Endodermal cell (in vitro differentiated cells): ENCODE measurements at regions not wholly inside any gene's neighbourhood (a gene's known extent, or its start where the extent isn't known, plus 50 kb on each side); places are given as distances from the start of the nearest gene placed in this dataset.

Experiments
- DNase-seq: peaks from one replicate; pipeline ENCODE4 v3.0.0-alpha.2; 2017
- H3K27ac ChIP-seq: 2 replicates; pipeline ENCODE4 v1.5.1; 2013; ENCODE audit warnings: mild to moderate bottlenecking, low read depth, low read length, moderate library complexity
- H3K27me3 ChIP-seq: 2 replicates; pipeline ENCODE4 v1.6.1; 2013; ENCODE audit warnings: mild to moderate bottlenecking, low read length, moderate library complexity; ENCODE audit not compliant: insufficient read depth, control insufficient read depth, poor library complexity, severe bottlenecking
- H3K36me3 ChIP-seq: 2 replicates; pipeline ENCODE4 v1.7.0; 2013; ENCODE audit warnings: mild to moderate bottlenecking, low read length, moderate library complexity; ENCODE audit not compliant: control insufficient read depth, insufficient read depth
- H3K4me1 ChIP-seq: one replicate; pipeline ENCODE4 v1.7.0; 2013; ENCODE audit warnings: low read length; ENCODE audit not compliant: control insufficient read depth, insufficient read depth
- H3K4me3 ChIP-seq: 2 replicates; pipeline ENCODE4 v1.5.1; 2013; ENCODE audit warnings: mild to moderate bottlenecking, low read length, moderate library complexity
- H3K9ac ChIP-seq: 2 replicates; pipeline ENCODE4 v1.6.1; 2013; ENCODE audit warnings: mild to moderate bottlenecking, low read length, moderate library complexity; ENCODE audit not compliant: poor library complexity, severe bottlenecking; ENCODE audit errors: extremely low read depth
- H3K9me3 ChIP-seq: 2 replicates; pipeline ENCODE4 v1.6.1; 2013; ENCODE audit warnings: mild to moderate bottlenecking, low read length, moderate library complexity; ENCODE audit not compliant: control insufficient read depth
- H3K27ac Mint-ChIP-seq: 2 replicates; pipeline ENCODE4 v1.8.0; 2020; ENCODE audit warnings: mixed read lengths
- H3K27me3 Mint-ChIP-seq: 2 replicates; pipeline ENCODE4 v1.8.0; 2021; ENCODE audit warnings: mild to moderate bottlenecking, mixed read lengths; ENCODE audit not compliant: insufficient read depth
- H3K36me3 Mint-ChIP-seq: 2 replicates; pipeline ENCODE4 v1.8.0; 2020; ENCODE audit warnings: low read depth, mixed read lengths
- H3K4me1 Mint-ChIP-seq: 2 replicates; pipeline ENCODE4 v1.8.0; 2020; ENCODE audit warnings: mixed read lengths
- H3K4me3 Mint-ChIP-seq: 2 replicates; pipeline ENCODE4 v1.8.0; 2020; ENCODE audit warnings: mild to moderate bottlenecking, moderate library complexity, mixed read lengths
- H3K9me3 Mint-ChIP-seq: 2 replicates; pipeline ENCODE4 v1.8.0; 2020; ENCODE audit warnings: mild to moderate bottlenecking, mixed read lengths
- CTCF ChIP-seq: fragments of 200-600 bp; sonication (generic); conservative IDR thresholded peaks from 2 replicates; pipeline ENCODE4 v1.5.0; 2021; ENCODE audit warnings: antibody characterized with exemption, mild to moderate bottlenecking
- WGBS, 2 experiments: methylation state at CpG; one replicate each; pipeline versions ENCODE4 v1.1.5 to v1.1.7; 2013; ENCODE audit warnings: missing lambda C conversion rate in 2 of 2, mixed read lengths in 1 of 2; ENCODE audit not compliant: insufficient coverage in 1 of 2, insufficient read length in 1 of 2; 5-methylcytosine and 5-hydroxymethylcytosine counted together

GRCh38 chr9:4393806-4394523, 94.1 kb upstream of the GLIS3 start:
- Histone ChIP-seq H3K27ac (no peak overlapping the region), H3K9ac (no peak overlapping the region), H3K27me3 (peaks cover 24% of the 10 kb centered on the region), H3K9me3 (no peaks in the 10 kb centered on the region), H3K4me3 (no peak overlapping the region), H3K4me1 (no peaks in the 10 kb centered on the region), H3K36me3 (no peaks in the 10 kb centered on the region)
- H3K27ac Mint-ChIP-seq: no peak overlapping the region
- no peaks in the 10 kb centered on the region for H3K4me1 Mint-ChIP-seq
- WGBS, 2 experiments: 91 to 100% methylated on average over 3 of the region's 4 CpGs
- no peak for TF ChIP-seq CTCF
- DNase-seq: no peak
- no peaks in the 10 kb centered on the region for H3K36me3 Mint-ChIP-seq
- H3K27me3 Mint-ChIP-seq: peaks cover 18% of the 10 kb centered on the region
- no peak overlapping the region for H3K4me3 Mint-ChIP-seq
- H3K9me3 Mint-ChIP-seq: no peaks in the 10 kb centered on the region

- Histone ChIP-seq H3K27me3 (peaks cover 24% of the 10 kb centered on the region), H3K9me3 (no peaks in the 10 kb centered on the region), H3K27ac (no peak overlapping the region), H3K4me3 (no peak overlapping the region), H3K4me1 (no peaks in the 10 kb centered on the region), H3K36me3 (no peaks in the 10 kb centered on the region), H3K9ac (no peak overlapping the region)
- Mint-ChIP-seq H3K27me3 (peaks cover 15% of the 10 kb centered on the region), H3K4me1 (no peaks in the 10 kb centered on the region), H3K36me3 (no peaks in the 10 kb centered on the region), H3K27ac (no peak overlapping the region), H3K4me3 (no peak overlapping the region), H3K9me3 (no peaks in the 10 kb centered on the region)
- WGBS, 2 experiments: 92 to 100% methylated on average over 2 to 4 of the region's 4 CpGs
- no peak for TF ChIP-seq CTCF
- no peak for DNase-seq
These were observed 89.9 kb upstream of the GLIS3 start for GRCh38 chr9:4389755-4390154.

GRCh38 chr9:4389003-4389402, 89.1 kb upstream of the GLIS3 start:
- Mint-ChIP-seq H3K36me3 (no peaks in the 10 kb centered on the region), H3K4me1 (no peaks in the 10 kb centered on the region), H3K27ac (no peak overlapping the region), H3K9me3 (no peaks in the 10 kb centered on the region), H3K4me3 (no peak overlapping the region), H3K27me3 (peaks cover 15% of the 10 kb centered on the region)
- DNase-seq: no peak
- H3K9me3 ChIP-seq: no peaks in the 10 kb centered on the region
- H3K9ac ChIP-seq: no peak overlapping the region
- no peak overlapping the region for H3K27ac ChIP-seq
- TF ChIP-seq CTCF: no peak
- no peaks in the 10 kb centered on the region for H3K4me1 ChIP-seq
- WGBS, 2 experiments: 91% methylated on average over 4 to 5 of the region's 5 CpGs
- no peaks in the 10 kb centered on the region for H3K36me3 ChIP-seq
- peaks cover 24% of the 10 kb centered on the region for H3K27me3 ChIP-seq
- H3K4me3 ChIP-seq: no peak overlapping the region
